AG10803 (cell line): ENCODE measurements at regions not wholly inside any gene's neighbourhood (a gene's known extent, or its start where the extent isn't known, plus 50 kb on each side); places are given as distances from the start of the nearest gene placed in this dataset.

ENCODE experiments used
- DNase-seq: peaks from one replicate; pipeline ENCODE4 v3.0.0; 2010; ENCODE audit warnings: low read depth
- H3K4me3 ChIP-seq: 2 replicates; pipeline ENCODE4 v1.5.1; 2011; ENCODE audit warnings: mild to moderate bottlenecking, low read length, control low read depth
- TF ChIP-seq, protein P1 (sequence below): conservative IDR thresholded peaks from 2 replicates; pipeline ENCODE4 v1.5.1; 2011; ENCODE audit warnings: mild to moderate bottlenecking, low read length, control low read depth, inconsistent platforms

DNA sequence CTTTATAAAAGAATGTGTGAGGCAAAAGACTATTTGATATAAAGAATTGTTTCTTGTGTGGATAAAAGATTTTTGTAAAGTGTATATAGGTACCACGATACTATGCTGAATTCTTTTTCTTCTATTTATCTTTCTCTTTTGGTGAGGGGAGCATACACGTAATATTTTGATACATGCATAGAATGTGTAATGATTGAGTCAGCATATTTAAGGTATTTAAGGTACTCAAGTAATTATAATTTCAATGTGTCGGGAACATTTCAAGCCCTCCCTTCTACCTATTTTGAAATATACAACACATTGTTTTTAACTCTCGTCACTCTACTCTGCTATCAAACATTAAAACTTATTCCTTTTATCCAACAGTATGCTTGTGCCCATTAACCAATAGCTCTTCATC lies 1221.6 kb upstream of the PHF14 start:
- TF ChIP-seq, protein P1, sequence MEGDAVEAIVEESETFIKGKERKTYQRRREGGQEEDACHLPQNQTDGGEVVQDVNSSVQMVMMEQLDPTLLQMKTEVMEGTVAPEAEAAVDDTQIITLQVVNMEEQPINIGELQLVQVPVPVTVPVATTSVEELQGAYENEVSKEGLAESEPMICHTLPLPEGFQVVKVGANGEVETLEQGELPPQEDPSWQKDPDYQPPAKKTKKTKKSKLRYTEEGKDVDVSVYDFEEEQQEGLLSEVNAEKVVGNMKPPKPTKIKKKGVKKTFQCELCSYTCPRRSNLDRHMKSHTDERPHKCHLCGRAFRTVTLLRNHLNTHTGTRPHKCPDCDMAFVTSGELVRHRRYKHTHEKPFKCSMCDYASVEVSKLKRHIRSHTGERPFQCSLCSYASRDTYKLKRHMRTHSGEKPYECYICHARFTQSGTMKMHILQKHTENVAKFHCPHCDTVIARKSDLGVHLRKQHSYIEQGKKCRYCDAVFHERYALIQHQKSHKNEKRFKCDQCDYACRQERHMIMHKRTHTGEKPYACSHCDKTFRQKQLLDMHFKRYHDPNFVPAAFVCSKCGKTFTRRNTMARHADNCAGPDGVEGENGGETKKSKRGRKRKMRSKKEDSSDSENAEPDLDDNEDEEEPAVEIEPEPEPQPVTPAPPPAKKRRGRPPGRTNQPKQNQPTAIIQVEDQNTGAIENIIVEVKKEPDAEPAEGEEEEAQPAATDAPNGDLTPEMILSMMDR: no peak
- no peak for DNase-seq
- no peak overlapping the region for H3K4me3 ChIP-seq

DNA sequence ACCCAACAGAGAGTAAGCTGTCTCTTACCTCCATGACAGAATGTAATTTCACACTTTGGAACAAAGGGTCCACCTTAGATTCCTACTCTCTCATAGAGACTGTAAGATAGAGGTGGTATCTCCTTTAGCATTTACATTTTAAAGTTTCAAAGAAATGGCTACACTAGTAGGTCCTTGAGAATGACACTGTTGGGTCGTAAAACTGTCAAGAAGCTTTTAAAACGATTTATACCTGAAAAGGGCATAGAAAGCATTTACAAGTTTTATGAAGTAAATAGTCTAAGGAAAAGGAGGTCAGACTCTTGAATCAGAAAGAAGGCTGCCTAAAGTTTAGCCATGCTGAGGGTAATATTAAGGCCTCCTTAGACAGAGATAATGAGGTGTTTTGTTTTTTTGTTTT lies 1212.4 kb upstream of the PHF14 start:
- TF ChIP-seq, protein P1: no peak
- no peak for DNase-seq
- no peak overlapping the region for H3K4me3 ChIP-seq

DNA sequence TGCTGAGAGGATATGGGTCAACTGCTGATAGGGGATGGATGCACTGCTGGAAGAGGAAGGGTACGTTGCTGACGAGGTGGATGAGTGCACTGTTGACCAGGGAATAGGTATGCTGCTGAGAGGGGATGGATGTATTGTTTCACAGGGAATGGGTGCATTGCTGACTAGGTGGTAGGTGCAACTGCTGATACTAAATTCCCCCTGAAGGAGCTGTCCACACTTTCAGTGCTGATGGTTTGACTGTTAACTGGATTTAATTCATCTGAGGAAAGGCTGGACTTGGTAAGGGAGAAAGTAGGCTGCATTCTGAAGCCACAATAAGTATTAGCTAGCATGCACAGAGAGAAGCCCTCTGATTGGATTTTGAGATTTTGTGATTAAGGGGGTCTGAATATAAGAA lies 1196.8 kb upstream of the PHF14 start:
- H3K4me3 ChIP-seq: no peak overlapping the region
- no peak for DNase-seq
- TF ChIP-seq, protein P1: no peak

DNA sequence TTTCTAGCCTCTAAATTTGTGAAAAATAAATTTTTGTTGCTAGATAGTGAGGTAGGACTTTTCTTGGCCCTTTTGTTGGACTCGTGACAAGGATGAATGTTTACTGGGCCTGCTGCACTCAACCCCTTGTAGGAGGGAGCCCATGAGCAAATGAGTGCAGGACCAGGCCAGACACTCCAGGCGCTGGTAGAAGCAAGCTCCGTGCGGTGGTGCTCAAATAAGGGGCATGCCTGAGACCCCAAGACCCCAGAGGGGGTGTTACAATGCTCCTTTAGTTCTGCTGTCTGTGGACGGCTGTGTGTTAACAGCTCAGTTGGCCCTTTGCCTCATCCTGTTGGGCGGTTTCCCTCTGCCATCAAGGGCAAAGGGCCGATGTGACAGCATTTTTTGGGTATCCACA lies 1195.3 kb upstream of the PHF14 start:
- DNase-seq: no peak
- TF ChIP-seq, protein P1: no peak
- no peak overlapping the region for H3K4me3 ChIP-seq

DNA sequence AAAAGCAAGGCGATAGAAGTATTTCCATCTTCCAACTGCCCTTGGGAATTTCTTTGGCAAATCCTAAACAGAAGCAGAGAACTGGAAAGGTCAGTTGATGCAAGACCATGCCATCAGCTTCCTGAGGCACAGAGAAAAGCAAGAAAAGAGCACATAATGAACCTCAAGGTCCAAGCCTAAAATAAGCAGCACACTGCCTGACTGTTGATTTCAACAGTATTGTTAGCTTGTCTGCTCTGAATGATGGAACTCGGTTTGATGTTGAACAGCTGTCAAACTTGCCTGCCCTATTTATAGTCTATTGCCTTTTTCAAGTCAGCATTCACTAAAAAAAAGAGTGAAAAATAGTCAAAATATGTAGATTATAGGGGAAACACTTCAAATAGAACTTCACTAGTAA lies 1192.0 kb upstream of the PHF14 start:
- H3K4me3 ChIP-seq: no peak overlapping the region
- TF ChIP-seq, protein P1: no peak
- no peak for DNase-seq

DNA sequence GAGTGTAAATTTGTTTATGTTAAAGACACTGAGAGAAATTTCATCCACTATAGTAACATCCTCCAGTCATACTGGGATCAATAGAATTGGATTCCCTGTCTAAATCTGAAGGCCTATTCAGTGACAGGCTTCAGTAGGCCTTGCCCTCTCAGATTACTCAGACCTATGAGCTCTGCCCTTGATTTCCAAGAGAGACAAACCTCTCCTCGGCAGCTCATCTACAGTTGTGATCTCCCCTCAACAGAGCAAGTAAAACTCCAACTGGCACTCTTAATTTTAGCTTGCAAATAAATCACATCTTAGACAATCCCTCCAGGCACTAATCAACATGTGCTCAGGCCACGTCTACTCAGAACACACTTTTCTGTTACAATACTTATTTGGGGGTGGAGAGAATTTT lies 1191.4 kb upstream of the PHF14 start:
- H3K4me3 ChIP-seq: no peak overlapping the region
- DNase-seq: no peak
- TF ChIP-seq, protein P1: no peak

DNA sequence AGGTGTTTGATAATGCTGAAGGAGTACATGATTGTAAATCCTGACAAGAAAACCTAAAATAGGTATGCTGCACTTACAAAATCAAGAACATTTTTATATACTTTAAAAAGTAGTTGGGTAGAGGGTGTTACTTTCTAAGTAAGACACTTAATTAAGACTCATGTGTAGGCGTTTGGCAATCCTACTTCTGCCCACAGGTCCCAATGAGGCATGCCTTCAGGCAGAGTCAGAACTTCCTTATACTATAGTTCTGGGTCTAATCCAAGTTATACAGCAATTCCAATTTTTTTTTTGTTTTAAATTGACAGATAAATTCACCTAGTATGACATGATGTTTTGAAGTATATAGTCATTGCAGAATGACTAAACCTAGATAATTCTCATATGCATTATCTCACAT lies 1188.5 kb upstream of the PHF14 start:
- H3K4me3 ChIP-seq: no peak overlapping the region
- TF ChIP-seq, protein P1: no peak
- DNase-seq: no peak
